Activated naive CD4-positive, alpha-beta T cell treated with anti-CD3 and anti-CD28 coated beads, Interleukin-2, amount 50 U/mL, for 72 hours (primary cell): ENCODE measurements at regions not wholly inside any gene's neighbourhood (a gene's known extent, or its start where the extent isn't known, plus 50 kb on each side); places are given as distances from the start of the nearest gene placed in this dataset.
A peak's percentile ranks its signal among the peaks of the same experiment; 100 is the strongest.
"Not testable (repeated sequence)": the region's sequence is repeated elsewhere in the genome, so short reads cannot be mapped to it uniquely, and the experiment has no call there.

Experiments used
- ATAC-seq, 2 donors: fragments of 150-1000 bp; cut with Tn5 transposase; 2 replicates each; pipeline ENCODE4 v1.10.0; 2021; ENCODE audit warnings: mild to moderate bottlenecking in 2 of 2, moderate library complexity in 2 of 2
- DNase-seq, 2 donors: peaks; one replicate each; pipeline ENCODE4 v3.0.0; 2021 to 2022; ENCODE audit warnings: low spot score in 2 of 2
- H3K27ac Mint-ChIP-seq, 2 donors: one replicate each; pipeline ENCODE4 v1.8.0; 2022; ENCODE audit warnings: mild to moderate bottlenecking in 2 of 2, mixed read lengths in 2 of 2
- H3K36me3 Mint-ChIP-seq, 2 donors: one replicate each; pipeline ENCODE4 v1.8.0; 2022; ENCODE audit warnings: mixed read lengths in 2 of 2
- H3K9me3 Mint-ChIP-seq, 2 donors: one replicate each; pipeline ENCODE4 v1.8.0; 2022; ENCODE audit warnings: mixed read lengths in 2 of 2

- no peak for ATAC-seq
- no peak overlapping the region for H3K27ac Mint-ChIP-seq
- DNase-seq: no peak
- H3K36me3 Mint-ChIP-seq: no peaks in the 10 kb centered on the region
- H3K9me3 Mint-ChIP-seq: no peaks in the 10 kb centered on the region
Observed at GRCh38 chrX:17968367-17968766, 107.3 kb upstream of the RAI2 start.

GRCh38 chrX:17967888-17968287, 106.8 kb upstream of the RAI2 start:
- no peaks in the 10 kb centered on the region for H3K9me3 Mint-ChIP-seq
- DNase-seq: no peak
- no peak overlapping the region for H3K27ac Mint-ChIP-seq
- no peaks in the 10 kb centered on the region for H3K36me3 Mint-ChIP-seq
- no peak for ATAC-seq

GRCh38 chrX:17964871-17965270, 103.8 kb upstream of the RAI2 start:
- no peaks in the 10 kb centered on the region for H3K9me3 Mint-ChIP-seq

GRCh38 chrX:17960891-17961290, 99.8 kb upstream of the RAI2 start:
- no peak for DNase-seq
- Mint-ChIP-seq H3K27ac (no peak overlapping the region), H3K36me3 (no peaks in the 10 kb centered on the region), H3K9me3 (no peaks in the 10 kb centered on the region)
- ATAC-seq: no peak

More at GRCh38 chrX:17964871-17965270, 103.8 kb upstream of the RAI2 start:
- Mint-ChIP-seq H3K27ac (no peak overlapping the region), H3K36me3 (no peaks in the 10 kb centered on the region)
- DNase-seq (no peak), ATAC-seq (no peak)

GRCh38 chrX:17944833-17945497, 83.9 kb upstream of the RAI2 start:
- Mint-ChIP-seq H3K36me3 (peaks cover 0 to 4% of the 10 kb centered on the region in 2 donors), H3K9me3 (peaks cover 0 to 4% of the 10 kb centered on the region in 2 donors), H3K27ac (no peak overlapping the region)
- peak in 1 of 2 donors; percentile 22 for DNase-seq
- no peak for ATAC-seq

GRCh38 chrX:17941171-17941570, 80.1 kb upstream of the RAI2 start:
- not testable (repeated sequence) for ATAC-seq

GRCh38 chrX:17939724-17940123, 78.6 kb upstream of the RAI2 start:
- H3K27ac Mint-ChIP-seq: no peak overlapping the region
- ATAC-seq: no peak
- no peaks in the 10 kb centered on the region for H3K9me3 Mint-ChIP-seq
- no peak for DNase-seq
- H3K36me3 Mint-ChIP-seq: no peaks in the 10 kb centered on the region

More at GRCh38 chrX:17941171-17941570, 80.1 kb upstream of the RAI2 start:
- H3K9me3 Mint-ChIP-seq, H3K36me3 Mint-ChIP-seq, DNase-seq, H3K27ac Mint-ChIP-seq: not testable (repeated sequence)

GRCh38 chrX:17933856-17934255, 72.8 kb upstream of the RAI2 start:
- H3K36me3 Mint-ChIP-seq: no peaks in the 10 kb centered on the region
- ATAC-seq (no peak), DNase-seq (no peak)

GRCh38 chrX:17932781-17933180, 71.7 kb upstream of the RAI2 start:
- DNase-seq: no peak
- H3K27ac Mint-ChIP-seq: no peak overlapping the region
- H3K36me3 Mint-ChIP-seq: no peaks in the 10 kb centered on the region
- ATAC-seq: no peak
- H3K9me3 Mint-ChIP-seq: no peaks in the 10 kb centered on the region

More at GRCh38 chrX:17933856-17934255, 72.8 kb upstream of the RAI2 start:
- no peaks in the 10 kb centered on the region for H3K9me3 Mint-ChIP-seq
- no peak overlapping the region for H3K27ac Mint-ChIP-seq

GRCh38 chrX:17931855-17932254, 70.8 kb upstream of the RAI2 start:
- Mint-ChIP-seq H3K27ac (no peak overlapping the region), H3K36me3 (no peaks in the 10 kb centered on the region)

GRCh38 chrX:17930850-17931249, 69.8 kb upstream of the RAI2 start:
- ATAC-seq (no peak), DNase-seq (no peak)
- peaks cover 7 to 8% of the 10 kb centered on the region in 2 donors for H3K9me3 Mint-ChIP-seq
- H3K27ac Mint-ChIP-seq: no peak overlapping the region
- peaks cover 0 to 8% of the 10 kb centered on the region in 2 donors for H3K36me3 Mint-ChIP-seq

More at GRCh38 chrX:17931855-17932254, 70.8 kb upstream of the RAI2 start:
- no peak for DNase-seq
- H3K9me3 Mint-ChIP-seq: no peaks in the 10 kb centered on the region
- no peak for ATAC-seq

- peak overlapping the region in 1 of 2 donors; percentile 63 for H3K27ac Mint-ChIP-seq
- DNase-seq (no peak), ATAC-seq (peak; percentile 87 to 88)
- H3K9me3 Mint-ChIP-seq: peaks cover 8 to 11% of the 10 kb centered on the region in 2 donors
- H3K36me3 Mint-ChIP-seq: peaks cover 0 to 9% of the 10 kb centered on the region in 2 donors
Observed at GRCh38 chrX:17923546-17923945, 62.4 kb upstream of the RAI2 start.

GRCh38 chrX:17922303-17922702, 61.2 kb upstream of the RAI2 start:
- Mint-ChIP-seq H3K36me3 (peaks cover 0 to 9% of the 10 kb centered on the region in 2 donors), H3K9me3 (peaks cover 8 to 11% of the 10 kb centered on the region in 2 donors)
- no peak for ATAC-seq

GRCh38 chrX:17919896-17920446, 58.9 kb upstream of the RAI2 start:
- no peaks in the 10 kb centered on the region for H3K36me3 Mint-ChIP-seq
- ATAC-seq (no peak), DNase-seq (no peak)
- H3K27ac Mint-ChIP-seq: no peak overlapping the region
- peaks cover 0 to 4% of the 10 kb centered on the region in 2 donors for H3K9me3 Mint-ChIP-seq

More at GRCh38 chrX:17922303-17922702, 61.2 kb upstream of the RAI2 start:
- no peak for DNase-seq
- H3K27ac Mint-ChIP-seq: no peak overlapping the region

- DNase-seq (no peak), ATAC-seq (no peak)
- Mint-ChIP-seq H3K36me3 (no peaks in the 10 kb centered on the region), H3K9me3 (no peaks in the 10 kb centered on the region), H3K27ac (no peak overlapping the region)
Observed at GRCh38 chrX:17917945-17918577, 57.0 kb upstream of the RAI2 start.

- Mint-ChIP-seq H3K9me3 (peaks cover 0 to 5% of the 10 kb centered on the region in 2 donors), H3K27ac (no peak overlapping the region), H3K36me3 (no peaks in the 10 kb centered on the region)
- no peak for DNase-seq
- ATAC-seq: no peak
Observed at GRCh38 chrX:17913801-17914200, 52.7 kb upstream of the RAI2 start.
